NCI-H1417 (cell line): ENCODE measurements at regions not wholly inside any gene's neighbourhood (a gene's known extent, or its start where the extent isn't known, plus 50 kb on each side); places are given as distances from the start of the nearest gene placed in this dataset.

ENCODE experiments used
- DNase-seq, 3 experiments: peaks; one replicate each; lab custom pipeline; 2025; lab: John Stamatoyannopoulos, UW

GRCh38 chr12:90036637-90037036, 328.0 kb upstream of the ATP2B1 start:
- no peak for DNase-seq

GRCh38 chr12:90030726-90031125, 322.1 kb upstream of the ATP2B1 start:
- DNase-seq = no peak

GRCh38 chr12:90029317-90029716, 320.7 kb upstream of the ATP2B1 start:
- peak in 2 of 3 experiments; percentile 10 to 45 for DNase-seq

GRCh38 chr12:90028635-90029051, 320.0 kb upstream of the ATP2B1 start:
- peak in 2 of 3 experiments; percentile 15 to 64 for DNase-seq

- peak in 1 of 3 experiments; percentile 36 for DNase-seq
These were observed 319.4 kb upstream of the ATP2B1 start for GRCh38 chr12:90027889-90028634.

- no peak for DNase-seq
These were observed 318.4 kb upstream of the ATP2B1 start for GRCh38 chr12:90027041-90027440.

GRCh38 chr12:90026516-90026915, 317.9 kb upstream of the ATP2B1 start:
- no peak for DNase-seq

- DNase-seq = peak in 1 of 3 experiments; percentile 20
These were observed 315.6 kb upstream of the ATP2B1 start for GRCh38 chr12:90024262-90024661.

- DNase-seq = no peak
These were observed 314.7 kb upstream of the ATP2B1 start for GRCh38 chr12:90023207-90023900.

- DNase-seq = no peak
These were observed 313.3 kb upstream of the ATP2B1 start for GRCh38 chr12:90021795-90022440.

- peak in 1 of 3 experiments; percentile 36 for DNase-seq
These were observed 312.2 kb upstream of the ATP2B1 start for GRCh38 chr12:90020881-90021280.

GRCh38 chr12:90020436-90020835, 311.8 kb upstream of the ATP2B1 start:
- DNase-seq = no peak

- no peak for DNase-seq
These were observed 311.4 kb upstream of the ATP2B1 start for GRCh38 chr12:90020014-90020413.

- DNase-seq = no peak
These were observed 308.7 kb upstream of the ATP2B1 start for GRCh38 chr12:90017316-90017715.

GRCh38 chr12:90015228-90015627, 306.6 kb upstream of the ATP2B1 start:
- DNase-seq = no peak

GRCh38 chr12:90013409-90013808, 304.8 kb upstream of the ATP2B1 start:
- DNase-seq = peak in 1 of 3 experiments; percentile 19

- DNase-seq = no peak
These were observed 301.5 kb upstream of the ATP2B1 start for GRCh38 chr12:90010089-90010488.

GRCh38 chr12:90008277-90008676, 299.6 kb upstream of the ATP2B1 start:
- DNase-seq = no peak

- DNase-seq = no peak
These were observed 295.9 kb upstream of the ATP2B1 start for GRCh38 chr12:90004319-90005074.

GRCh38 chr12:90003688-90004087, 295.1 kb upstream of the ATP2B1 start:
- no peak for DNase-seq

- DNase-seq = no peak
These were observed 292.1 kb upstream of the ATP2B1 start for GRCh38 chr12:90000721-90001120.
